ENCODE measurements at regions not wholly inside any gene's neighbourhood (a gene's known extent, or its start where the extent isn't known, plus 50 kb on each side); places are given as distances from the start of the nearest gene placed in this dataset.
"Not testable (repeated sequence)": the region's sequence is repeated elsewhere in the genome, so short reads cannot be mapped to it uniquely, and the experiment has no call there.

DNA sequence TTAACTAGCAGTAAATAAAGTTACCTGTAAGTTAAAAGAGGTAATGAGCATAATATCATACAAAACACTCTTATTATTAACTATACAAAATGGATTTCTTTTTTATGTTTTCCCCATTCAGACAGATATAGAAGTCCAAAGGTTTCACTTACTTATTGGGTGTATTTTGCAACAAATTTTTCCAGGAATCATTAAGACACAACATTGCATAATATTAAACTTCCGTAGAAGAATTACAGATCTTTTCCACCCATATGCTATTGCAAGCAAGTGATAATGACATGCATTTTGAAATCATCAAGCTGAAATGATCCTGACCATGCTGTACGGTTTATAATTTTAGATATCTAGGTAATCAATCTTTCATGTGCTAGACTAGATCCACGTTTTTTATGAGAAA, 957.0 kb downstream of the NCAM2 start:
- H3K9me3 Mint-ChIP-seq = no peaks in the 10 kb centered on the region
- H3K36me3 Mint-ChIP-seq (ENCODE audit: low read depth) = no peaks in the 10 kb centered on the region
- H3K27ac Mint-ChIP-seq = no peak overlapping the region

DNA sequence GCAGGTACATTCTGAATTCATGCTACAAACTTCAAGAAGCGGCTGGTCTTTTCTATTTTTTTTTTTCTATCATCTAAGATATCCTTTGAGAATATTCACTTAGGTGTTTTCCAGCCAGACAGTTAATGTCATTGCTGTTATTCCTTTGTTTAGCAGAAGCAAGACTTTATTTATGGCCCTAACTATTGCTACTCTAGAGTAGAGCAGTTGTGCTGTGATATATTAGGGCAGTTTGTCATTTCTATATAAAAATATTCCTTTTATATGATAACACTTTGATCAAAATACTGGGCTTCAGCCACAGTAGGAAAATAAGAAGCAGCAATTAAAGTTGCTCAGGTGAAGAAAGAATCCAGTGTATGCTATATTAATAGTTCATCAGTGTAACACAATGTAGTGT, 959.3 kb downstream of the NCAM2 start:
- H3K4me3 Mint-ChIP-seq = no peak overlapping the region
- DNase-seq = no peak
- intact Hi-C loops (cut with micrococcal nuclease) = no loop called here
- no peak overlapping the region for H3K27ac Mint-ChIP-seq
- H3K4me1 Mint-ChIP-seq = no peaks in the 10 kb centered on the region
- no peaks in the 10 kb centered on the region for H3K9me3 Mint-ChIP-seq
- no peaks in the 10 kb centered on the region for H3K27me3 Mint-ChIP-seq
- H3K36me3 Mint-ChIP-seq (ENCODE audit: low read depth) = no peaks in the 10 kb centered on the region

More for the DNA sequence above, 957.0 kb downstream of the NCAM2 start:
- no peak for DNase-seq
- H3K4me1 Mint-ChIP-seq = no peaks in the 10 kb centered on the region
- H3K27me3 Mint-ChIP-seq = no peaks in the 10 kb centered on the region
- H3K4me3 Mint-ChIP-seq = no peak overlapping the region
- intact Hi-C loops (cut with micrococcal nuclease) = no loop called here

GRCh38 chr21:21963911-21964310, 965.7 kb downstream of the NCAM2 start:
- intact Hi-C loops (cut with micrococcal nuclease) = no loop called here
- Mint-ChIP-seq H3K4me3 (no peak overlapping the region), H3K27ac (no peak overlapping the region), H3K27me3 (no peaks in the 10 kb centered on the region), H3K4me1 (no peaks in the 10 kb centered on the region), H3K36me3 (ENCODE audit: low read depth) (no peaks in the 10 kb centered on the region), H3K9me3 (peaks cover 7% of the 10 kb centered on the region)
- DNase-seq = no peak

- Mint-ChIP-seq H3K4me3 (no peak overlapping the region), H3K4me1 (no peaks in the 10 kb centered on the region), H3K27ac (no peak overlapping the region), H3K27me3 (no peaks in the 10 kb centered on the region), H3K9me3 (peaks cover 4% of the 10 kb centered on the region), H3K36me3 (ENCODE audit: low read depth) (no peaks in the 10 kb centered on the region)
- DNase-seq = no peak
- intact Hi-C loops (cut with micrococcal nuclease) = no loop called here
These were observed 970.6 kb downstream of the NCAM2 start for GRCh38 chr21:21968810-21969209.

- Mint-ChIP-seq H3K4me1 (no peaks in the 10 kb centered on the region), H3K9me3 (peaks cover 4% of the 10 kb centered on the region), H3K27ac (no peak overlapping the region), H3K27me3 (no peaks in the 10 kb centered on the region), H3K4me3 (no peak overlapping the region), H3K36me3 (ENCODE audit: low read depth) (no peaks in the 10 kb centered on the region)
- no peak for DNase-seq
- intact Hi-C loops (cut with micrococcal nuclease) = no loop called here
These were observed 971.0 kb downstream of the NCAM2 start for GRCh38 chr21:21969211-21969610.

DNA sequence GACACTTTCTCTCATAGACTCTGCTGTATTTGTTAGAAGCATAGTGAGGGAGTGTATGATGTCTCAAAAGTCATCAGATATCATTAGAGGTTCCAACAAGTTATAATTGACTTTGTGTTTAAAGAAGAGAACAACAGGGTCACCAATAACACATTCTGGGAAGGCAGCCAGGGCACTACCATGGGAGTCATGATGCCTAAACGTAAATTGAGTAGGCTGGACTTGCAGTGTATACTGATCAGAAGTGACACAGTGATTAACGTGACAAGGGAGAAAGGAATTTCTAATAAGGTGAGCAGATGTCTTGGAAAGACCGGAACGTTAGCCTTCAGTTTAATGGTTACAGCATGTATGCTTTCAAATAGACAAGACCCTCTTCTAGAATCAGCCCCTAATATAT, 973.2 kb downstream of the NCAM2 start:
- no peaks in the 10 kb centered on the region for H3K27me3 Mint-ChIP-seq
- no peak overlapping the region for H3K27ac Mint-ChIP-seq
- H3K4me3 Mint-ChIP-seq = no peak overlapping the region
- no peak for DNase-seq
- no peaks in the 10 kb centered on the region for H3K9me3 Mint-ChIP-seq
- H3K36me3 Mint-ChIP-seq (ENCODE audit: low read depth) = no peaks in the 10 kb centered on the region
- intact Hi-C loops (cut with micrococcal nuclease) = no loop called here
- no peaks in the 10 kb centered on the region for H3K4me1 Mint-ChIP-seq

DNA sequence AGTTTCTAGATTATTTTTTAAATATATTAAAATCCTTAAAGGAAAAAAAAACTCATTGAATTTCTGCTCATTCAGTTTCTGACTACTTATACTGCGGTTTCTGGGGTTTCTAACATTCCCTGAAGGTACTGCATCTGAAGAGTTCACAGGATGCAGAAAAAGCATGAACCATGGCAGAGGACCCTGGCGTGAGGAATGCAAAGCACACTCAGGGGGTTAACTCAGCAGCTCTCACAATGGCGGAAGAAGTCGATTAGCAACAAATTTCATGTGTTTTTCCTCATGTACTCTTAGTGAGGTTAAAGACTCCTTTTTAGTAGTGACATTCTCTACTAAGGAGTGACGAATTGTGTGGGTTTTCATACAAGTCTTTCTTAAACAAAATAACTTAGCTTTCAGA, 975.6 kb downstream of the NCAM2 start:
- intact Hi-C loops (cut with micrococcal nuclease) = no loop called here
- Mint-ChIP-seq H3K9me3 (no peaks in the 10 kb centered on the region), H3K36me3 (ENCODE audit: low read depth) (no peaks in the 10 kb centered on the region), H3K27ac (no peak overlapping the region), H3K4me3 (no peak overlapping the region), H3K4me1 (no peaks in the 10 kb centered on the region), H3K27me3 (no peaks in the 10 kb centered on the region)
- no peak for DNase-seq

- no peaks in the 10 kb centered on the region for H3K4me1 Mint-ChIP-seq
- no peaks in the 10 kb centered on the region for H3K36me3 Mint-ChIP-seq (ENCODE audit: low read depth)
- intact Hi-C loops (cut with micrococcal nuclease) = no loop called here
- no peaks in the 10 kb centered on the region for H3K27me3 Mint-ChIP-seq
- no peak for DNase-seq
- no peak overlapping the region for H3K4me3 Mint-ChIP-seq
- no peak overlapping the region for H3K27ac Mint-ChIP-seq
- H3K9me3 Mint-ChIP-seq = peaks cover 7% of the 10 kb centered on the region
These were observed 998.7 kb downstream of the NCAM2 start for GRCh38 chr21:21996891-21997290.

DNA sequence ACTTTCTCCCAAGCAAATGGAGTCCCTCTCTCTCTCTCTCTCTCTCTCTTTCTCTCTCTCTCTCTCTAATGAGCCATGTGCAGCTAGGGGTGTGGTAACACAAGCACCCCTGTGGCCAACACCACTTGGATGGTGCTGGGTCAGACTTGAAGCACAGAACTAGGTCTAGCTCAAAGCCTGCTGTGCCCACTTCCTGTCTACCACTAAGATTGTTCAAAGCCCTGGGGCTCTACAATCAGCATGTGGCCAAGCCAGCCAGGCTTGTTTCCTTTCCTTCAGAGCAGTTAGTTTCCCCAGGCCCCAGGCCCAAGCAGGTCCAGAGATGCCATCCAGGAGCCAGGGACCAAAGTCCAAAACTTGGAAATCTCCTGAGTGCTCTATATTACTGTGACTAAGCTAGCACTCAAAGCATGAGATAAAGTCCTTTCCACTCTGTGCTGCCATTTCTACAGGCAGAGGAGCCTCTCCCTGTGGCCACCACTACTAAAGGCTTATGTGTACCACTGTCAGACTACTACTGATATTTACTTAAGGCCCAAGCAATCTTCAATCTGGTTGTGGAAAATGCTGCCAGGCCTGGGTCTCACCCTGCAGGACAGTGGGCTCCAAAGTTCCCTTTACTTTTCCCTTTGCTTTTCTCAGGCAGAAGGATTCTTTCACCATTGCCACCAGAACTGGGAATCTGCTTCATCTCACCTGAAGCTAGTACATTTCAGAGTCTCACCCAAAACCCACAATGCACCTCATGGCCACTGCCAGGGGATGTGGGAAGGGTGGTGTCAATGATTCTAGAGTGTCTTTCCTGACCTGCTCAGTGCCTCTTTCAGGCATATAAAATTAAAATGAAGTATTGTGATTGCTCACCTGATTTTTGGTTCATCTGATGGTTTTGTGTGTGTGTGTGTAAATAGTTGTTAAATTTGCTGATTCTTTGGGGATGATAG, 999.5 kb downstream of the NCAM2 start:
- DNase-seq = no peak
- intact Hi-C loops (cut with micrococcal nuclease) = no loop called here
- no peak overlapping the region for H3K27ac Mint-ChIP-seq
- no peaks in the 10 kb centered on the region for H3K4me1 Mint-ChIP-seq
- H3K4me3 Mint-ChIP-seq = no peak overlapping the region
- no peaks in the 10 kb centered on the region for H3K27me3 Mint-ChIP-seq
- no peaks in the 10 kb centered on the region for H3K36me3 Mint-ChIP-seq (ENCODE audit: low read depth)
- peaks cover 8% of the 10 kb centered on the region for H3K9me3 Mint-ChIP-seq

GRCh38 chr21:22019766-22020165, 1021.6 kb downstream of the NCAM2 start:
- Mint-ChIP-seq H3K36me3 (ENCODE audit: low read depth) (no peaks in the 10 kb centered on the region), H3K4me1 (no peaks in the 10 kb centered on the region), H3K27me3 (no peaks in the 10 kb centered on the region), H3K27ac (peak overlapping the region; percentile 58), H3K9me3 (no peaks in the 10 kb centered on the region), H3K4me3 (no peak overlapping the region)
- intact Hi-C loops (cut with micrococcal nuclease) = no loop called here
- no peak for DNase-seq

DNA sequence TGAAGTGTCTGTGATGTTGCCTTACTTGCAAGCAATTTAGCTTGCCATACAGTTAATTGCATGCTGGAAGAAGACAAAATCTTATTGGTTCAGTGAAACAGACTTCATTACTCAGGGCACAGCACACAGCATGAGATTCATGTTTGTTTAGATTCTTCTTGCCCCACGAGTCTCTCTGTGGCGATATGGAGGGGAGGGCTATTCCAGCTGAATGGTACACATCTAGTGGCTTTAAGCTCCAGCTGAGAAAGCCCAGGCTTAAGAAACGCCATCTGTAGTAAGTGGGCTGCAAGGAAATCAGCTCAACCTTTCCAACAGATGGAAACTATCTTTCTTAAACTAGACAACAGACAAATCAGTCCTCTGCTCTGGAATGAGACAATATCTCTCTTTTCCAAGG, 1022.0 kb downstream of the NCAM2 start:
- H3K9me3 Mint-ChIP-seq = no peaks in the 10 kb centered on the region
- H3K4me1 Mint-ChIP-seq = no peaks in the 10 kb centered on the region
- intact Hi-C loops (cut with micrococcal nuclease) = no loop called here
- DNase-seq = no peak
- no peaks in the 10 kb centered on the region for H3K27me3 Mint-ChIP-seq
- H3K36me3 Mint-ChIP-seq (ENCODE audit: low read depth) = no peaks in the 10 kb centered on the region
- no peak overlapping the region for H3K4me3 Mint-ChIP-seq
- no peak overlapping the region for H3K27ac Mint-ChIP-seq

GRCh38 chr21:22023896-22024295, 1025.7 kb downstream of the NCAM2 start:
- intact Hi-C loops (cut with micrococcal nuclease); DNase-seq; H3K9me3 Mint-ChIP-seq; H3K27ac Mint-ChIP-seq; H3K4me1 Mint-ChIP-seq; H3K27me3 Mint-ChIP-seq; H3K4me3 Mint-ChIP-seq; H3K36me3 Mint-ChIP-seq (ENCODE audit: low read depth): not testable (repeated sequence)

DNA sequence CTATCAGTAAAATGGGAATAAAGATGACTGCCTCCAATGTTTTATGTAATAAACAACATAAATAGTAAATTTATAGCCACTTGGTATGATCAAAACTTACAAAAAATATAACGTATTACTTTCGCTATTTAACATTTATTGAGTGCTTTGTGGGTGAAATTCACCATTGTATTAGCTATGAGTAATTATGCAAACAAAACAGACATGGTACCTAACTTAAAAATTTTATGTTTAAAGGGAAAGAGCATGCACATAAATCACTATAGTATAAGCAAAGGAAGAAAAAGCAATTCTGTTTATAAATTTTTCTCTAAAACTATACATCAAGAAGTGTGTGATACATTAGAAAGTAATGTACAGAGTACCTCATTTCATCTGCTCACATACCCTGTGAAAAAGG, 1046.2 kb downstream of the NCAM2 start:
- DNase-seq = no peak
- Mint-ChIP-seq H3K27ac (no peak overlapping the region), H3K4me3 (no peak overlapping the region), H3K4me1 (no peaks in the 10 kb centered on the region), H3K36me3 (ENCODE audit: low read depth) (no peaks in the 10 kb centered on the region), H3K27me3 (no peaks in the 10 kb centered on the region), H3K9me3 (no peaks in the 10 kb centered on the region)
- intact Hi-C loops (cut with micrococcal nuclease) = no loop called here

DNA sequence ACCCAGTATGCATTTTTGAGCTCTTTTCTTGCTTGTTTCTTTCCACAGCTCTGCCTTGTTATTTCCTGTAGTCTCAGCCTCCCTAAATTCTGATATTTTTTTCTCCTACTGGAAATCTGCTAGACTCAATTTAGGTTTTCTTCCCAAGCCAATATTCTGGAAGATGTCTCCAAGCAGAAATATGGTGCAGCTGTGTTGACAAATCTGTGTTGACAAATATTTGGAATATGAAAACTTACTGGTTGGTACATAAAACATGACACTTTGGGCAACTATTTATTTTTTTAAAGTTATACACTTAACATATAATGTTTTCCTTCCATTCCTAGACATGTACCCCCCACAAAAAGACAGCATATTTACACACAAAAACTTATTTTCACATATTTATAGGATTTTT, 1048.4 kb downstream of the NCAM2 start:
- Mint-ChIP-seq H3K4me3 (no peak overlapping the region), H3K27me3 (no peaks in the 10 kb centered on the region), H3K36me3 (ENCODE audit: low read depth) (no peaks in the 10 kb centered on the region), H3K4me1 (no peaks in the 10 kb centered on the region), H3K27ac (no peak overlapping the region), H3K9me3 (no peaks in the 10 kb centered on the region)
- no peak for DNase-seq
- intact Hi-C loops (cut with micrococcal nuclease) = no loop called here

DNA sequence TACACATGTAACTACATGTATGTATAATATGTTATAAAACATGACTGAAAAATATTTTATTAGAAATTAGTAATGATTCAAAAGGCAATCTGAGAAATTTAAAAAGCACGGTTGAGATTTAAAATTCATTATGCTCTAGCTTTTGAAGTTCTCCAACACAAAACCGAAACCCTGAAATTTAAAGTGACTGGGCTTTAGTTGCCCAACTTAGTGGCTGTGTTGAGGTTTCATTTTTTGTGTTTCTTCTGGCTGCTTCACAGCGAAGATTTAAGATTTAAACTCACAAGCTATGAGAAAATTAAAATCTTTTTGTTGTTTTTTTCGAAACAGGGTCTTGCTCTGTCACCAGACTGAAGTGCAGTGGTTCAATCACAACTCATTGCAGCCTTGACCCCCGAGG, 1058.7 kb downstream of the NCAM2 start:
- no peak overlapping the region for H3K27ac Mint-ChIP-seq
- intact Hi-C loops (cut with micrococcal nuclease) = no loop called here
- H3K9me3 Mint-ChIP-seq = peaks cover 5% of the 10 kb centered on the region
- H3K27me3 Mint-ChIP-seq = no peaks in the 10 kb centered on the region
- no peak overlapping the region for H3K4me3 Mint-ChIP-seq
- H3K4me1 Mint-ChIP-seq = no peaks in the 10 kb centered on the region
- no peaks in the 10 kb centered on the region for H3K36me3 Mint-ChIP-seq (ENCODE audit: low read depth)
- DNase-seq = no peak
